ENCODE measurements at regions not wholly inside any gene's neighbourhood (a gene's known extent, or its start where the extent isn't known, plus 50 kb on each side); places are given as distances from the start of the nearest gene placed in this dataset.
"Not testable (repeated sequence)": the region's sequence is repeated elsewhere in the genome, so short reads cannot be mapped to it uniquely, and the experiment has no call there.

DNA sequence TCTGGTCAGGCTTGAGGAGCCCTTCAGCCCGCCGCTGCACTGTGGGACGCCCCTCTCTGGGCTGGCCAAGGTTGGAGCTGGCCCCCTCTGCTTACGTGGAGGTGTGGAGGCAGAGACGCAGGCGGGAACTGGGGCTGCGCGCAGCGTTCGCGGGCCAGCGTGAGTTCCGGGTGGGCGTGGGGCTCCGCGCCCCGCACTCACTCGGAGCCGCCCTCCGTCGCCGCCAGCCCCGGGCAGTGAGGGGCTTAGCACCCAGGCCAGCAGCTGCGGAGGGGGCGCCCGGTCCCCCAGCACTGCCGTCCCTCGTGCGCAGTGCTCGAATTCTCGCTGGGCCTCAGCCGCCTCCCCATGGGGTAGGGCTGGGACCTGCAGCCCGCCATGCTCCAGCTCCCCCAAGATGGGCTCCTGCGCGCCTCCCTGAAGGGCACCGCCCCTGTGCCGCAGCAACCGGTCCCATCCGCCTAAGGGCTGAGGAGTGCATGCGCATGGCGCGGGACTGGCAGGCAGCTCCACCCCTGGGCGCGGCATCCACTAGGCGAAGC is 695.9 kb downstream of the EPHA7 start:
- DNase-seq (ENCODE audit: low spot score), result no peak

- no peak for DNase-seq (ENCODE audit: low spot score)
Measured at GRCh38 chr6:92719773-92720172, 699.6 kb downstream of the EPHA7 start.

GRCh38 chr6:92716638-92717037 is 702.7 kb downstream of the EPHA7 start:
- DNase-seq (ENCODE audit: low spot score), result no peak

- DNase-seq (ENCODE audit: low spot score), result no peak
Measured at GRCh38 chr6:92715991-92716390, 703.4 kb downstream of the EPHA7 start.

DNA sequence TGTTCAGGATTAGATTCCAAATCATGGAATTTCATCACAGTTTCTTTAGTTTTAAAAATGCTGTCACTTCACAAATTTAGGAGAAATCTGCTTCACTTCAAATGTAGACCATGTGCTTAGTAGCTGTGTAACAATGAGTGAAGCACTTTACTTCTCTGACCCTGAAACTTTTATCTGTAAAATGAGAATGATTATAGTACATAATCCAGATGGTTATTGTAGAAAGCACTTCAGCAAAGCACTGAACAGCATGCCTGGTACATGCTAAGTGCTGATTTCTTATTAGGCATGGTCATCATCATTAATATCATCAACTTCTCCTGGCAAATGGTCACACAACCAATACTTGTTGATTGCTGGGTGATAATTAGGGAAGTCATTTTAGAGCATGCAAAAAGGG is 705.0 kb downstream of the EPHA7 start:
- no peak for DNase-seq (ENCODE audit: low spot score)

GRCh38 chr6:92710048-92710447 is 709.3 kb downstream of the EPHA7 start:
- DNase-seq (ENCODE audit: low spot score), result no peak

DNA sequence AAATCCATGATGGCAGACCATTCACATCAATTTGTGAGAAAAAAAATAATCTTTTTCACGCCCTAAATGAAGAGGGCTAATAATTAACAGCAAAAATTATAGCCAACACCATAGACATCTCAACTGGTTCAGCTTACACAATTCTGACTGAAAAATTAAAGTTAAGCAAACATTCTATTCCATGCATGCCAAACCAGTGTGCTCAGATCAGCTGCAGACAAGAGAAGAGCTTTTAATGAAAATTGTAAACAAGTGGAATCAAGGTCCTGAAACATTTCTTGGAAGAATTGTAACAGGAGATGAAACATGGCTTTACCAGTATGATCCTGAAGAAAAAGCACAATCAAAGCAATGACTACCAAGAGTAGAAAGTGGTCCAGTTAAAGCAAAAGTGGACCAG is 710.4 kb downstream of the EPHA7 start:
- no peak for DNase-seq (ENCODE audit: low spot score)

- DNase-seq (ENCODE audit: low spot score), result no peak
Measured at GRCh38 chr6:92708270-92708669, 711.1 kb downstream of the EPHA7 start.

DNA sequence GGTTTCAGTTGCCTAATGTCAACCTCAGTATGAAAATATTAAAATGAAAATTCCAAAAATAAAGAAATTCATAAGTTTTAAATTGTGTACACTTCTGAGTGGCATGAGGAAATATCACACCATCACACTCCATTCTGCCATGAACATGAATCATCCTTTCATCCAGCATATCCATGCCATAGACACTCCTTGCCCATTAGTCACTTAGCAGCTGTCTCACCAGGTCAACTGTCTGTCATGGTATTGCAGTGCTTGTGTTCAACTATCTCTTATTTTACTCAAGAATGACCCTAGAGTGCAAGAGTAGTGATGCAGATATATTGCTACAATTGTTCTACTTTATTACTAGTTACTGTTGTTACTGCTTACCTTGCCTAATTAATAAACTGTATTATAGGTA is 712.4 kb downstream of the EPHA7 start:
- DNase-seq (ENCODE audit: low spot score), result no peak

DNA sequence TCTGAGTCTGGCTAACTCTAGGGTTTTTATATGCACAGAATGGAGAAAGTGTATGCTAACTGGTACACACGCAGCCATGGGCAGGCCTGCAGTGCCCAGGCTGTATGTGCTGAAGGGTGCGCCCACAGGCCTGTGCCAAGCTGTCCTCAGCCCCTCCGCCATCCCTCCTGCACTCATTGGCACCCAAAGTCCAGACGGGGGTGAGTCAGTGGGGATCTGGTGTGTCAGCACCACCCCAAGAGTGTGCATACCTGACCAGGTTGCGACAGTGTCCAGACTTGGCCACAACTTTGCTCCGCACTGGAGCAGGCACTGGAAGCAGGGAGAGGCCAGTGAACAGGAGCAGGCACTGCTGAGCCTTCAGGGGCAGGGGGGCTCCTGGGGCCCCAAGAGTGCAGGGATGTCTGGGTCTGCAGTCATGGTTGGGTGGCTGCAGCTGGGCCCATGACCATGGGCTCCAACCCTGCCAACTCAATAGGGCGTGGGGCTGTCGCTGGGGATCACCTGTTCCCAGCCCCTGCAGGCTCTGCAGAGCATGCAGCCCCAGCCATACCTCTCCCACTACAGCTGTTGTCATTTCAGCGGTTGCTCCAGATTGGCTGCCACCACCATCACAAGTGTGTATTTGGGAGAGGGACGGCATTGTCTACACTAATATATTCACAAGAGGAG is 717.8 kb downstream of the EPHA7 start:
- no peak for DNase-seq (ENCODE audit: low spot score)

- no peak for DNase-seq (ENCODE audit: low spot score)
Measured at GRCh38 chr6:92700411-92700810, 718.9 kb downstream of the EPHA7 start.

GRCh38 chr6:92690997-92691599 is 728.3 kb downstream of the EPHA7 start:
- no peak for DNase-seq (ENCODE audit: low spot score)

- DNase-seq (ENCODE audit: low spot score), result no peak
Measured at GRCh38 chr6:92688342-92688741, 731.0 kb downstream of the EPHA7 start.

- DNase-seq (ENCODE audit: low spot score), result no peak
Measured at GRCh38 chr6:92687278-92687677, 732.1 kb downstream of the EPHA7 start.

DNA sequence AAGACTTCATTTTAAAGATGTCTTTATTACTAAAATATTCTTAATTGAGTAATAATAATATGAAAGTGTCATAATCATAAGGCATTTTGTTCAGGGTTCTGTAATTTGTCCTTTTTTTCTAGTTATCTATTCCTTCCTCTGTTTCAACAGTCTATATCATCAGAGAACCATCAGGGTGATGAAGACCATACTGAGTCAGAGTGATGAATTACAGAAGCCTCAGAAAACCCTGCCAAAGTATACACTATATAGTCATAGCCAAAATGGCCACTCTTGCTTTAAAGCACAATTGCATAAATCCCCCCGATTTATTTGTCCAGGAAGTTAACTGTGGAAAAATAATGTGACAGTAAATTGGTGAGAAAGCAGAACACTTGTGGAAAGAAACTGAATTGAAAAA is 735.0 kb downstream of the EPHA7 start:
- DNase-seq (ENCODE audit: low spot score), result no peak

- DNase-seq (ENCODE audit: low spot score), result no peak
Measured at GRCh38 chr6:92683748-92684147, 735.6 kb downstream of the EPHA7 start.

DNA sequence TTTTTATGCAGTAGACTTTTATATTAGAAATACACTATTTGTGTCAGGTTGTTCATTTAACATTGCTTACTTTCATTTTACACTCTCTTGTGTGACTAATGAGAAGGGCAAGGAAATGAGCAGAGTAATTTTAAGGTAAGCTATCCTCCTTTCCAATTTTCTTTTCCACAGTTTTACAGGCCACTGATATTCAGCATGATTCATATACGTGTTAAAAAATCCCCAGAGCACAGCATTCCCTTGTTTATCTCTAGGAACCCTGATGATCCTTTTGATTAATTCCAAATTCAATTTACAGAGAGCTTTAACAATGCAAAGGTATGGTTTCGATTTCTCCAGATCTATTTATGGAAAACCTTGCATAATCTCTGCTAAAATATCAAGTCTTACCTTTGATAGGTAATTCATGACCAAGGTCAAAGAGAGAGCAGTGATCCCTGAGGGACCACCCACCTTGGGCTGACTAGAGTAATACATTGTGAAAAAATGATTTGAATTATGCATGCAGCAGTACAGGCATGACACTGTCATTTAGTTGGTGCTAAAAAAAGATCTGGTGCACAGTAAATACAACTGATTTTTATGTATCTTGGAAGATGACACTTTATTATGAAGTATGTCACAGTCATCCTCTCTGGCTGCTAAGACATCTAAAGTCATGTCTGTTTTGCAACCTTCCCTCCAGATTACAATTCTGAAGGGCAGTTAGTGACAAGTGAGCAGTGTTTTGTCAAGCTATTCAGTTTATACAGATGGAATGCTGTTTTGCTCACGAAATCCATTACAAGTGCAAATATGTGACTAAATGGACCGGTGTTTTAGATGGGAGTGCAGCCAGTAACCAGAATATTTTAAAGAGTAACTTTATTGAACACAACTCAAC is 736.6 kb downstream of the EPHA7 start:
- DNase-seq (ENCODE audit: low spot score), result no peak

GRCh38 chr6:92681401-92681800 is 738.0 kb downstream of the EPHA7 start:
- DNase-seq (ENCODE audit: low spot score), result no peak

GRCh38 chr6:92671462-92671861 is 747.9 kb downstream of the EPHA7 start:
- not testable (repeated sequence) for DNase-seq (ENCODE audit: low spot score)

DNA sequence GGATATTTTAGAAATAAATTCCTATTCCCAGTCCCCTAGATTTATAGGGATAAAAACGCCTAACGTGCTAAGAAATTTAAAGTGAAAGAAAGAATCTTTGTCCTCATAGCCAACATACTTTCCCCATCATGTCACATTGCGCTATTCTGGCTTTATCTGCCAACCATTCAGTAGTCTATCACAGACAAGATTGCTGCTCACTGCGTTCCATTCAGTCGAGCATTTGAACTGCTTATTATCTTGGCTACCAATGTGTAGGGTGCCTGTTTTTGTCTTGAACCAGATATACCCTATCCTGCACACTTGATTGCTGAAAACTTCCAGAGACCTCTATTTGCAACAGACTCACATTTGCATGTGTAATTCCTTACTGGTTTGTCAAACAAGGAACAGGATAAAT is 751.5 kb downstream of the EPHA7 start:
- DNase-seq (ENCODE audit: low spot score), result no peak

DNA sequence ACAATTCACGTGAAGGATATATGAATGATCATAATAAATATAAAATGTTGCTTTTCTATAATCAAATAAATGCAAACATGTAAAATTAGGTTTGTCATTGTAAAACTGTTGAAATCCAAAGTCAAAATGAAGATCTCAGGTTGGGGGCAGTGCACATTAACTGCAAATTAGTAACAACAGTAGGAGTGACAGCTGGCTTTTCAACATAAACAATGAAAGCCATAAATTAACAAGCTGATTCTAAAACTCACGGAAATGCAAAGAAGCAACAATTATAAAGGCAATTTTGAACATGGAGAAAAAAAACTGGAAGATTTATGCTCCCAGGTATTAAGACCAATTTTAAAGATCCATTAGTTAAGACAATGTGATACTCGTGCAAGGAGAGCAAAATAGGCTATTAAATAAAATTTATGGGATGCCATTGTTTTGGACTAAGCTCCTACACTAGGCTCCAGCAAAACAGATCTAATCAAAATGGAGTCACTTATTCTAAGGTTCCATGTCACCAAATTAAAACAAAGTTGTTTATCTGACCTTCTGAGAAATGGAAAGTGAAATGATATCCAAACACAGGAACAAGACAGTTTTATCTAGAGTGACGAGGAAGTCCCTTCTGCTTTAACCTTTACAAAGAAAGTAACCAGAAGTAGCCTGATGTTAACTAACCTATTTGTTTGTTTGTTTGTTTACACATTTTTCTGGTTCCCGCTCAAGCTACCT is 770.8 kb downstream of the EPHA7 start:
- no peak for DNase-seq (ENCODE audit: low spot score)

DNA sequence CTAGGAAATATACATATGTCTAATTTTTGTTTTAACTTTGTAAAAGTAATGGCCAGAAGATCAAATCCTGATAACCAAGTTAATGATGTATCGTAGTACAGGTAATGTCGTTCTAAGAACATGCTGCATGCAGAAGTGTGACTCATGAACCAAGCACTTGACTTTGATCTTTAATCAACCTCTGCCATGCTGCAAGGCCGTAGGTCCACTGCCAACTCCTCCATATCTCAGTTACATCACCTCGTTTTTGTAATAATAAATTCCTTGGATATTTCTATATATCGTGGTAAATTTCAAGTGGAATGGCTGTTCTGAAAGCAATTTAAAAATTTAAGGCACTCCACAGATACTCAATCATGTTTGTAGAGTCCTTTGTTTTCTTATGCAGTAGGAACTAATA is 771.7 kb downstream of the EPHA7 start:
- DNase-seq (ENCODE audit: low spot score), result peak; percentile 21

Measured in HT-29 (cell line).